HTR-8/SVneo (cell line): ENCODE measurements at regions not wholly inside any gene's neighbourhood (a gene's known extent, or its start where the extent isn't known, plus 50 kb on each side); places are given as distances from the start of the nearest gene placed in this dataset.
"Not testable (repeated sequence)": the region's sequence is repeated elsewhere in the genome, so short reads cannot be mapped to it uniquely, and the experiment has no call there.

ENCODE experiments used
- DNase-seq: peaks from one replicate; pipeline ENCODE4 v3.0.0; 2011; ENCODE audit warnings: low spot score, mixed read lengths; ENCODE audit not compliant: insufficient read length
- FAIRE-seq: peaks from 2 replicates; lab custom pipeline; 2011; peaks lifted over from hg19 to GRCh38; lab: Jason Lieb, UNC

- FAIRE-seq, result no peak
- DNase-seq, result no peak
Measured at GRCh38 chr2:239558661-239559060, 157.8 kb upstream of the HDAC4 start.

GRCh38 chr2:239557516-239557915 lies 156.7 kb upstream of the HDAC4 start:
- DNase-seq (no peak), FAIRE-seq (no peak)

- DNase-seq (no peak), FAIRE-seq (no peak)
Measured at GRCh38 chr2:239555571-239555905, 154.7 kb upstream of the HDAC4 start.

GRCh38 chr2:239554766-239555570 lies 154.1 kb upstream of the HDAC4 start:
- no peak for FAIRE-seq
- DNase-seq, result no peak

- DNase-seq (no peak), FAIRE-seq (no peak)
Measured at GRCh38 chr2:239553376-239554000, 152.7 kb upstream of the HDAC4 start.

GRCh38 chr2:239552213-239552926 lies 151.6 kb upstream of the HDAC4 start:
- FAIRE-seq (no peak), DNase-seq (no peak)

- DNase-seq (no peak), FAIRE-seq (no peak)
Measured at GRCh38 chr2:239551206-239551605, 150.4 kb upstream of the HDAC4 start.

- no peak for DNase-seq
- FAIRE-seq, result no peak
Measured at GRCh38 chr2:239550357-239550756, 149.5 kb upstream of the HDAC4 start.

- DNase-seq (no peak), FAIRE-seq (no peak)
Measured at GRCh38 chr2:239549711-239550255, 149.0 kb upstream of the HDAC4 start.

GRCh38 chr2:239548965-239549595 lies 148.3 kb upstream of the HDAC4 start:
- FAIRE-seq (no peak), DNase-seq (no peak)

- DNase-seq (no peak), FAIRE-seq (no peak)
Measured at GRCh38 chr2:239548451-239548871, 147.6 kb upstream of the HDAC4 start.

- not testable (repeated sequence) for DNase-seq, FAIRE-seq
Measured at GRCh38 chr2:239547140-239547539, 146.3 kb upstream of the HDAC4 start.

GRCh38 chr2:239546541-239546940 lies 145.7 kb upstream of the HDAC4 start:
- FAIRE-seq, result no peak
- no peak for DNase-seq

GRCh38 chr2:239545741-239546392 lies 145.0 kb upstream of the HDAC4 start:
- DNase-seq (no peak), FAIRE-seq (no peak)

GRCh38 chr2:239544918-239545465 lies 144.2 kb upstream of the HDAC4 start:
- no peak for FAIRE-seq
- no peak for DNase-seq

- DNase-seq, result no peak
- FAIRE-seq, result no peak
Measured at GRCh38 chr2:239544143-239544917, 143.5 kb upstream of the HDAC4 start.

GRCh38 chr2:239543702-239544101 lies 142.9 kb upstream of the HDAC4 start:
- no peak for FAIRE-seq

GRCh38 chr2:239540174-239540573 lies 139.4 kb upstream of the HDAC4 start:
- DNase-seq (no peak), FAIRE-seq (no peak)

More at GRCh38 chr2:239543702-239544101, 142.9 kb upstream of the HDAC4 start:
- no peak for DNase-seq

GRCh38 chr2:239539776-239540100 lies 138.9 kb upstream of the HDAC4 start:
- FAIRE-seq (no peak), DNase-seq (no peak)
